K562 (cell line): ENCODE measurements at regions not wholly inside any gene's neighbourhood (a gene's known extent, or its start where the extent isn't known, plus 50 kb on each side); places are given as distances from the start of the nearest gene placed in this dataset.

ENCODE experiments used
- ATF7 ChIP-seq: fragments of 450-650 bp; IDR thresholded peaks from 2 replicates; pipeline ENCODE4 v1.7.1; 2014; ENCODE audit warnings: mild to moderate bottlenecking, moderate library complexity
- CBFA2T2 ChIP-seq: fragments of 450-650 bp; conservative IDR thresholded peaks from 2 replicates; pipeline ENCODE4 v1.6.1; 2017; ENCODE audit warnings: mild to moderate bottlenecking
- CBX1 ChIP-seq: sonication (generic); IDR thresholded peaks from 2 replicates; pipeline ENCODE4 v1.6.1; 2016; ENCODE audit warnings: antibody characterized with exemption, low read depth, mild to moderate bottlenecking
- CUX1 ChIP-seq: fragments of 200-800 bp; sonication (Bioruptor generic); IDR thresholded peaks from 2 replicates; pipeline ENCODE4 v1.6.1; 2016; ENCODE audit warnings: missing genetic modification characterization, missing compliant biosample characterization
- DNMT1 ChIP-seq: fragments of 450-650 bp; IDR thresholded peaks from 2 replicates; pipeline ENCODE4 v1.6.1; 2016; ENCODE audit warnings: antibody characterized with exemption, mild to moderate bottlenecking
- NR1H2 ChIP-seq: sonication (generic); formaldehyde crosslinking; IDR thresholded peaks from 2 replicates; pipeline ENCODE4 v1.4.0; 2020; ENCODE audit warnings: mild to moderate bottlenecking, missing genetic modification reagents
- SNRNP70 ChIP-seq: fragments of 200-400 bp; formaldehyde crosslinking; optimal IDR thresholded peaks from 2 replicates; pipeline ENCODE3; 2017; ENCODE audit warnings: low read depth, low read length
- STAT5A ChIP-seq: IDR thresholded peaks from 2 replicates; pipeline ENCODE4 v1.6.1; 2012; ENCODE audit warnings: low read length, inconsistent platforms, borderline replicate concordance
- TCFL5 ChIP-seq: fragments of 250-450 bp; sonication (Bioruptor Pico); conservative IDR thresholded peaks from 2 replicates; pipeline ENCODE4 v1.6.1; 2021; ENCODE audit warnings: mild to moderate bottlenecking, moderate library complexity, matching md5 sums
- TF ChIP-seq, protein P1 (sequence below): fragments of 250-450 bp; sonication (Bioruptor Pico); IDR thresholded peaks from 2 replicates; pipeline ENCODE4 v1.8.0; 2021; ENCODE audit warnings: moderate library complexity, mild to moderate bottlenecking, inconsistent platforms
- TF ChIP-seq, protein P2 (sequence below), 2 experiments: fragments of 450-650 bp; IDR thresholded peaks; 2 replicates each; pipeline ENCODE4 v1.6.1; 2016; ENCODE audit warnings: mild to moderate bottlenecking in 2 of 2, borderline replicate concordance in 1 of 2, low read depth in 1 of 2, moderate library complexity in 1 of 2

DNA sequence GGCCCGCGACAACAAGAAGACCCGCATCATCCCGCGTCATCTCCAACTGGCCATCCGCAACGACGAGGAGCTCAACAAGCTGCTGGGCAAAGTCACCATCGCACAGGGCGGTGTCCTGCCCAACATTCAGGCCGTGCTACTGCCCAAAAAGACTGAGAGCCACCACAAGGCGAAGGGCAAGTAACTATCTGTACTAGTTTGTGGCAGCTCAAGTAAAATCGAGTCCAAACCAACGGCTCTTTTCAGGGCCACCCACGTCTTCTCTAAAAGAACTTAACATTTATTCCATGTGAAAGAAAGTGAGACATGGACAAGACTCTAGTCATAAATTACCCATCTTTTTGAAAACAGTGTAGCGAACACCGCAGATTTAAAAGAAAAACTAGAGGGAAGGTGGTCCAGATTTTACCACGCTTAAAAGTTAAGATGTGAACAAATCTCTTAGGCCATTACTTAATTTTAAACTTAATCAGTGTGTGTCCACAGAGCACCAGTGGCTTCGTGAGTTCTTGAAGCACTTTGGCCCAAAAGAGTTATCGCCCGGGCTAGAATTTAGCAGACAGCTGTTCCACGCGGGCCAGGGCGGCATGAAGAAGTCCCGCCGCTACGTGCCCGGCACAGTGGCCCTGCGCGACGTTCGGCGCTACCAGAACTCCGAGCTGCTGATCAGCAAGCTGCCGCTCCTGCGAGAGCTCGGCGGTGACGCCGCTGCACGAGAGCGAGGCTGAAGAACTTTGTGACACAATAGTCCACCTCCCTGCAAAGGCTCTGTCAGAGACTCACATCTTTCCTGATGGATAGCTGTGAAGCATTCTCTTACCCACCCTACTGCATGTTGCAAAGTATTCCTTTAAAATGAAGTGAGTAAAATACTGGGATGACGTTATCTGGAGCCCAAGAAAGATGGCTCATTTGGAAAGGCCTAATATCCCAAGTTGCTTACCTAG, 113.9 kb upstream of the PRSS16 start (continued):
- TF ChIP-seq, protein P1, sequence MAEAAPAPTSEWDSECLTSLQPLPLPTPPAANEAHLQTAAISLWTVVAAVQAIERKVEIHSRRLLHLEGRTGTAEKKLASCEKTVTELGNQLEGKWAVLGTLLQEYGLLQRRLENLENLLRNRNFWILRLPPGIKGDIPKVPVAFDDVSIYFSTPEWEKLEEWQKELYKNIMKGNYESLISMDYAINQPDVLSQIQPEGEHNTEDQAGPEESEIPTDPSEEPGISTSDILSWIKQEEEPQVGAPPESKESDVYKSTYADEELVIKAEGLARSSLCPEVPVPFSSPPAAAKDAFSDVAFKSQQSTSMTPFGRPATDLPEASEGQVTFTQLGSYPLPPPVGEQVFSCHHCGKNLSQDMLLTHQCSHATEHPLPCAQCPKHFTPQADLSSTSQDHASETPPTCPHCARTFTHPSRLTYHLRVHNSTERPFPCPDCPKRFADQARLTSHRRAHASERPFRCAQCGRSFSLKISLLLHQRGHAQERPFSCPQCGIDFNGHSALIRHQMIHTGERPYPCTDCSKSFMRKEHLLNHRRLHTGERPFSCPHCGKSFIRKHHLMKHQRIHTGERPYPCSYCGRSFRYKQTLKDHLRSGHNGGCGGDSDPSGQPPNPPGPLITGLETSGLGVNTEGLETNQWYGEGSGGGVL (CRISPR knock-in tag) = no peak; the same call in 1 of the 2 replicates
- TF ChIP-seq SNRNP70 (peak; percentile 95), DNMT1 (0 out of 2 replicates have a peak, but pooled peaks have one; percentile 45), TCFL5 (CRISPR knock-in tag) (peak; percentile 4; the same call in 1 of the 2 replicates), CBX1 (no peak), STAT5A (no peak; the same call in 1 of the 2 replicates), CUX1 (CRISPR knock-in tag) (0 out of 2 replicates have a peak, but pooled peaks have one; percentile 17), ATF7 (no peak), NR1H2 (CRISPR knock-in tag) (0 out of 2 replicates have a peak, but pooled peaks have one; percentile 53), CBFA2T2 (0 out of 2 replicates have a peak, but pooled peaks have one; percentile 5)
- TF ChIP-seq, protein P2, sequence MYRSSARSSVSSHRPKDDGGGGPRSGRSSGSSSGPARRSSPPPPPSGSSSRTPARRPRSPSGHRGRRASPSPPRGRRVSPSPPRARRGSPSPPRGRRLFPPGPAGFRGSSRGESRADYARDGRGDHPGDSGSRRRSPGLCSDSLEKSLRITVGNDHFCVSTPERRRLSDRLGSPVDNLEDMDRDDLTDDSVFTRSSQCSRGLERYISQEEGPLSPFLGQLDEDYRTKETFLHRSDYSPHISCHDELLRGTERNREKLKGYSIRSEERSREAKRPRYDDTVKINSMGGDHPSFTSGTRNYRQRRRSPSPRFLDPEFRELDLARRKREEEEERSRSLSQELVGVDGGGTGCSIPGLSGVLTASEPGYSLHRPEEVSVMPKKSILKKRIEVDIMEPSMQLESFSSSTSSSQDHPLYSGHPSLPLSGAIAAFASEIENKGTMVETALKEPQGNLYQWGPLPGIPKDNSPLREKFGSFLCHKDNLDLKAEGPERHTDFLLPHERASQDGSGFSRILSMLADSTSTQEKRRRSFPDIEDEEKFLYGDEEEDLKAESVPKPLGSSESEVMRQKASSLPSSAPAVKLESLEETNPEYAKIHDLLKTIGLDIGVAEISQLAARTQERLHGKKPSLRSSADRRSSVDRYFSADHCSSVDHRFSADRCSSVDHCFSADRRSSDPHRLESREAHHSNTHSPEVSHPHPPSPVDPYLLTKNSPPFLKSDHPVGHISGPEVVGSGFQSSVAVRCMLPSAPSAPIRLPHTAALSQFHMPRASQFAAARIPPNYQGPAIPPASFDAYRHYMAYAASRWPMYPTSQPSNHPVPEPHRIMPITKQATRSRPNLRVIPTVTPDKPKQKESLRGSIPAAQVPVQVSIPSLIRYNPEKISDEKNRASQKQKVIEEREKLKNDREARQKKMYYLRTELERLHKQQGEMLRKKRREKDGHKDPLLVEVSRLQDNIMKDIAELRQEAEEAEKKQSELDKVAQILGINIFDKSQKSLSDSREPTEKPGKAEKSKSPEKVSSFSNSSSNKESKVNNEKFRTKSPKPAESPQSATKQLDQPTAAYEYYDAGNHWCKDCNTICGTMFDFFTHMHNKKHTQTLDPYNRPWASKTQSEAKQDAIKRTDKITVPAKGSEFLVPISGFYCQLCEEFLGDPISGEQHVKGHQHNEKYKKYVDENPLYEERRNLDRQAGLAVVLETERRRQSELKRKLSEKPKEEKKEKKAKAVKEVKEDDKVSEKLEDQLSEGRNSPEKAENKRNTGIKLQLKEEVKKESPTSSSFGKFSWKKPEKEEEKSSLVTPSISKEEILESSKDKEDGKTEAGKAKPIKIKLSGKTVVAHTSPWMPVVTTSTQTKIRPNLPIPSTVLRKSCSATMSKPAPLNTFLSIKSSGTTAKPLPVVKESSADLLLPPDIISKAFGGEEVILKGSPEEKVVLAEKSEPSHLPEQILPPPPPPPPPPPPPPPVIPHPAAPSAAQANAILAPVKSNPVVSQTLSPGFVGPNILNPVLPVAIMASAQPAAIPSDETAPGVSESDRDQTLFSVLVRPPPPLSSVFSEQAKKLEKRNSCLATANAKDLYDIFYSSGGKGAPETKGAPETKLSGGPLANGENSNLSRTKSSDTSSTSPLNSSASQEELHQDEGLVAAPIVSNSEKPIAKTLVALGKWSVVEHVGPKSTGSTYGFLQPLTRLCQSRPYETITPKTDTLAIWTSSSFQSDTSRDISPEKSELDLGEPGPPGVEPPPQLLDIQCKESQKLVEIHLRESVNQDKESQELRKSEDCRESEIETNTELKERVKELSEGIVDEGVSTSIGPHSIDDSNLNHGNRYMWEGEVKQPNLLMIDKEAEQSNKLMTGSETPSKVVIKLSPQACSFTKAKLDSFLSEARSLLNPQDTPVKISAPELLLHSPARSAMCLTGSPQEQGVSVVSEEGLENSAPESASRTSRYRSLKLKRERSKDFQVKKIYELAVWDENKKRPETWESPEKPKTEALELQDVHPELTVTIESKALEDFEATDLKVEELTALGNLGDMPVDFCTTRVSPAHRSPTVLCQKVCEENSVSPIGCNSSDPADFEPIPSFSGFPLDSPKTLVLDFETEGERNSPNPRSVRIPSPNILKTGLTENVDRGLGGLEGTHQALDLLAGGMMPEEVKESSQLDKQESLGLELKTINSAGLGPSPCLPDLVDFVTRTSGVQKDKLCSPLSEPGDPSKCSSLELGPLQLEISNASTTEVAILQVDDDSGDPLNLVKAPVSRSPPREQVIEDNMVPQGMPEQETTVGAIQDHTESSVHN (IDR thresholded peaks at IDR 0.05; ENCODE audit: borderline replicate concordance in 1 of 2, low read depth in 1 of 2) = no peak
